Limb (tissue), 2 donors: ENCODE measurements at regions not wholly inside any gene's neighbourhood (a gene's known extent, or its start where the extent isn't known, plus 50 kb on each side); places are given as distances from the start of the nearest gene placed in this dataset.
"Not testable (repeated sequence)": the region's sequence is repeated elsewhere in the genome, so short reads cannot be mapped to it uniquely, and the experiment has no call there.

Experiments used
- DNase-seq, 2 donors: peaks; one replicate each; pipeline ENCODE4 v3.0.0-alpha.2; 2016; ENCODE audit errors: extremely low spot score in 2 of 2

DNA sequence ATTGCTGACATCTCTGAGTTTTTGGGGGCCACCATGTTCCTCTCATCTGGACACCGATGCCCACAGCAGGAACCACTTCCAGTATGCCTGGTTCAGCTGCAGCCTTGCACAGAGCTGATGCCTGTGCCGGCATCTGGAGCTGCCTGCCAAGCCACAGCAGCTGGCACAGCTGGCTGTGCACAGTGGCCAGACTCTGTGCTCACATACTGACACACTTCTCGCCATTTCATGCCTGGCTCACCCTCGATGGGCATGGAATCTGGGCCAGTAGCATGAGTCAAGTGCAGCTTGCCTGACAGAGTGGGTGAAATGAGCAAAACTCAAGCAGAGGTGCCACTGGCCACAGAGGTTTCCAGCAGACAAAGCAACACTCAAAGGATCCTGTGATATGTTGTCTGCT is 863.4 kb downstream of the DNAH5 start:
- no peak for DNase-seq

DNA sequence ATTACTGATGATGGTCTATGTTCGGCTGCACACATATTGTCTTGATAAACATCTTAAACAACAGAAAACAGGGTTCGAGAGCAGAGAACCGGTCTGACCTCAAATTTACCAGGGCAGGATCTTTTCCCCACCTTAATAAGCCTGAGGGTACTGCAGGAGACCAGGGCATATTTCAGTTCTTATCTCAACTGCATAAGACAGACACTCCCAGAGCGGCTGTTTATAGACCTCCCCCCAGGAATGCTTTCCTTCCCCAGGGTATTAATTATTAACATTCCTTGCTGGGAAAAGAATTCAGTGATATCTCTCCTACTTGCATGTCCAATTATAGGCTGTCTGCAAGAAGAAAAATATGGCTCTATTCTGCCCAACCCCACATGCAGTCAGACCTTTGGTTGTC is 871.6 kb downstream of the DNAH5 start:
- not testable (repeated sequence) for DNase-seq

DNA sequence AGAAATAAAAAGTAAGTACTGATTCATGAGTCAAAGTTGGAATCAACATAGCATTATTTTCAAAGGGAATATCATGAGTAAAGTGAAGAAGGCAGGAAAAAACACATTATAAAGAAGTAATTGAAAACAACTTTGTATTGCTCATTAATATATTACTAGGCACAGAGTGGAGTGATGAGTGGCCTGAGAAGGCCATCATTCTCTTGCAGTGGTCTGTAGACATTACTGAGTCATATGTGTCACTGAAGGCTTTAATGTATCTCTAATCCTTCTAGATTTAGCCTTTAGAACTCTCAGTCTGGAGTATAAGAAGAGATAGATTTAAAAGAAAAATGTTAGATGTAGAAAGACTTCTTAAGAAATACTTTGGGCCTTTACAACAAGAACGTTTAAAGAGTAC is 881.4 kb downstream of the DNAH5 start:
- no peak for DNase-seq

DNA sequence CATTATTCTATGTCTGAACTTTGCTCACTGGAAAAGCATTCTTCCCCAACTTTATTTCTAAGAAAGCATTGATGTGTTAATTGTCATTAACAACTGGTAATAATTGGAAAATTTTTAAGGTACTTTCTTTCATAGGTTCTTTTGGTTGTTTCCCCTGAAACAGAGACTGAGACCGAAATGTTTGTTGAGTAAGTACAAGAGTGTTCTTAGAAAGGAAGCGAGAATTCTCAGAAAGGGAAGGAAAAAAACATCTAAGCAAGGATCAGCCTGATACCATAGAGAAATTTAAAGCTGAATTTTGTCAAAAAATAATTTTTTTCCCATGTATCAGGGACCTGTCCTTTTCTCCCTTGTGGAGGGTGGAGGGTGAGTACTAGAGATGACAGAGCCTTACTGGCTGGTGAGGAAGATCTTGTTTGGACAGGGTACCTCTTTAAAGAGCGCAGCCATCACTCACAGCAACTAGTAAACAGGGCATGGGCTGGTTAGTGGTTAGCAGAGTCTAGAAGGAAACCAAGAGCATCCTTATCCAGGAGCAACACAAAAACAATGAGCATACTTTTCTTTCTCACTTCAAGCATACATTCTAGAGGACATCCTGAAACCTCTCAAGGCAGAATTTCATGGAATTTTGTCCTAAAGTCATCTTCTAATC is 898.5 kb downstream of the DNAH5 start:
- DNase-seq: no peak

DNA sequence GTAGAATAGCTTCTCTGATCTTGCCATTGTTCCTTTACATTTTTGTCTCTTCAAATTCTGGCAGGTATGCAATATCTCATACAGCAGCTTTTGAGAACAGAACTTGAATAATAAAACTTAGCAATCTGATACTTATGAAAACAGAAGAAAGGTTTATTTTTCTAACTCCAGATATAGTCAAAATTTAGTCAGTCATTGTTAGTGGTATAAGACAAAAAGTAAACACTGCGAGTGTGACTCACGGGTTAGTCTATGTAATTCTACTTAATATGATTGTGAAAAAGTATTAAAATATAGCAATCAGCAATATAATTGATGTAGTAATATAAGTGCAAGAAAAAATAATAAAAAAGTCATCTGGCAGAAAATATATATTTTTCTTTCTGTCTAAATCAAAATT is 910.4 kb downstream of the DNAH5 start:
- no peak for DNase-seq

DNA sequence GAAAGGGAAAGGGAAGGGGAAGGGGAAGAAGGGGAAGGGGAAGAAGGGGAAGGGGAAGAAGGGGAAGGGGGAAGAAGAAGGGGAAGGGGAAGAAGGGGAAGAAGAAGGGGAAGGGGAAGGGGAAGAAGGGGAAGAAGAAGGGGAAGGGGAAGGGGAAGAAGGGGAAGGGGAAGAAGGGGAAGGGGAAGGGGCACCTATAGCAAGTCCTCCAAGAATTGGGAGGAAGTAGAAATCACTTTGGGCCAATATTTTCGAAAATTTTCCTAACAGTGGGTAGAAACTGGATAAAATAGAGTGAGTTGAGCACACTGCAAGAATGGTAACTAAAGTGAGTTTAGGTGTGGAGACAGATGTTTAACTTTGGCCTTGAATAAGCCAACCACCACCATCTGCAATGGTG is 915.3 kb downstream of the DNAH5 start:
- no peak for DNase-seq

DNA sequence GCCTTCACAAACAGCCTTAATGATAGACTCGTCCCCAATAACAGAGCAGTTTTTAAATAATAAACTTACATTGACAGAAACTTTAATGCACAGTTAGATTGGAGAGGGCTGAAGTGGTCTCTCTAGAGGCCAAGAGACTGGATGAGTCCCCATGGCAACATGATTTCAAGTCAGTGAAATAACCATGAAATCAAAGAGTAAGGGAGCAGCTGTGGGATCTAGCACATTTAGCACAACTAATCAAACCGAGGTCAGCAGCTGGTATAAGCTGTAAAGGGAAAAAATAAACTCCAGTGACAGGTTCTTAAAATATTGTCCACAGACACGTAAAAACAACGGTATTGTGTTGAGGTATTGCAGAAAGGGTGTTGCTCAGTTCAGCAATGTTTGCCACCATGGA is 916.6 kb downstream of the DNAH5 start:
- peak in 1 of 2 donors; percentile 25 for DNase-seq

DNA sequence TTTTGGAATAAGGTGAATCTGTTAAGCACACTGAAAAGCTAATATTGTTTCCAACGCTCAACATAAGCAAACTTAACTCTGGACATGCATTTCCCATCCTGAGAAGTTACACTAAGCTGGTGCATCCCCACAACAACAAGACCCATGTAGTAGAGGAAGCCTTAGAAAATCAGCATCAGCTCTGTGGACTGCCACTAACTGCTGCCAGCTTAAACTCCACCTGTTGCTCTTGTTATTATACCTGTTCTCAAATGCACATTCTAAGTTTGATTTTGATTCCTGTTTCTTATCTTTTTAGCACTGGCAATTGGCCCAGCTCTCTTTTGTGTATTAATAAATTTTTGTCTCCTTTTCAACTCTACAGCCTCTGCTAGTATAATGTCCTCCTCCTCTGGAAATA is 924.8 kb downstream of the DNAH5 start:
- DNase-seq: no peak

DNA sequence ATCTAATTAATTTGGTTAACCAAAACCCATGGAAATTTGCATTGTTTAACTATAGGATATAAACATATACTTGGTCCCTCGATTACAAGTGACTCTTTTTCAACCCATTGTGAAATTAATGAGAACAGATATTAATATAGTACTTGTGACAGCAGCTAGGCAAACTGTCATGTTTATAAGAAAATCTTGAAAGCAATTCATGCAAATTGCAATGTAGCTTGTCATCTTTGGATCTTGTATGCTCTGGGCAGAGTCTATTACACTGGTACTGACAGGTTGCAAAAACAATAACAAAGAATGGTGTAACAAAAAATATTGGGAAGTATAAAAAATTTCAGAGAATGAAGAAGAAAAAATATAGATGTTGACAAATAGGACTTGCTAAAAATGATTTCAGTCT is 941.0 kb downstream of the DNAH5 start:
- DNase-seq: no peak

DNA sequence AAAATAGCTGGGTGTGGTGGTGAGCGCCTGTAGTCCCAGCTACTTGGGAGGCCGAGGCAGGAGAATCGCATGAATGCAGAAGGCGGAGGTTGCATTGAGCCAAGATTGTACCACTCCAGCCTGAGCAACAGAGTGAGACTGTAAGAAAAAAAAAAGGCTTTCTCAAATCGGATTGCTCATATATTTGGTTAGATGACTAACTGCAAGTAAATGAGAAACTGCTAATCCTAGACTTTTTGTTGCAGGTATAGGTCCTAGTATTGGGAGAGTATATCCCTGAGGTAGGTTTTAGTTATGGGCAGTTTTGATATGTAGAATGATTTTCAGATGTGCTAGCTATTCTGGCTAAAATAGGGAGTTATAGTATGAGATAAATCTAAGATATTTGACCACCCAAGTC is 944.8 kb downstream of the DNAH5 start:
- DNase-seq: no peak

DNA sequence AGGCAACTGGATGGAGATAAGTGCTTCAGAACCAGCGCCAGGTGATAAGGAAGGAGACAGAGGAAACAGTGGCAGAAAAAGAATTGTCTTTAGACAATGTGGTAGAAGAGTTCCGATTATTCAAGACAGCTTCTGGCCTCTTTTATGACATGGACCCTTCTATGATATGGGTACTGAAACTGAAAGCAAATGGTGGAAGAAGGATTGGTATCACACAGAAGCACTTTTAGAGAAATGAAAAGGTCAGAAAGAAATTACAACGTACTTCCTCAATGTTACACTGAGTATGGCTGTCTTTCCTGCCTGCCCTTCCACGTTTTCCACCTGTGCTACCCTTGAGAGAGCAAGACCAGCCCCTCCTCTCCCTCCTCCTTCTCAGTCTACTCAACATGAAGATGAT is 959.3 kb downstream of the DNAH5 start:
- no peak for DNase-seq

DNA sequence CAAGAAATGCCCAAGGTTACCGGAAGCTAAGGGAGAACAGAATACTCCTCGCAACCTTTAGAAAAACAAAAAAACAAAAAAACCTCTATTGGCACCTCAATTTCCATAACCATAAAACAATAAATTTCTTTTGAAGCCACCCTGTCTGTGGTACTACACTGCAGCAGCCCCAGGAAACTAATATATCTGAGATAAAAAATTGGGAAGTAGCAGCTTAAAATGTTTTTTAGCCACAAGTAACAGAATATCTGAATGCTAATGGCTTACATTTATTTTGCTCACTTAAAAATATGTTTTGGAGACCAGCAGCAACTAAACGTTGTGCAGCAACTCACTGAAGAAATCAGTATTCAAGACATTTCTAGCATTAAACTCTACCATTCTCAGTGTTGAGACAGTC is 969.6 kb downstream of the DNAH5 start:
- DNase-seq: no peak

DNA sequence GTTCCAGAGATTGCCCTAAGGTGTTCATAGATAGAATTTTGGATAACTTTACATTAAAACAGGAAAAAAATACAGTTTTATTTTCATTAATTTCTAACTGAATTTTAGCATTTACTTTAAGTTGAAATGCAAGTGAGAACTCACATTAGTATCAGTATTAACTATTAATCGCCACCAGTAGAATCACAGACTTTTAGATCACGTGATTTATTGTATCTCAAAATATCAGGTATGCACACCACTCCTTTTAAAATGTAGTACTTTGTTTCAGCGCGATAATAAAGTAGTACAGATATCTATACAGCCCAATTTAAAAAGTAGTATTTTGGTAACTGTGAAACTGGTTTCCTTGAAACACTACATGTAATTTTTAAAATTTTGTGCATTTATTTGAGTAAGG is 978.7 kb downstream of the DNAH5 start:
- DNase-seq: no peak

DNA sequence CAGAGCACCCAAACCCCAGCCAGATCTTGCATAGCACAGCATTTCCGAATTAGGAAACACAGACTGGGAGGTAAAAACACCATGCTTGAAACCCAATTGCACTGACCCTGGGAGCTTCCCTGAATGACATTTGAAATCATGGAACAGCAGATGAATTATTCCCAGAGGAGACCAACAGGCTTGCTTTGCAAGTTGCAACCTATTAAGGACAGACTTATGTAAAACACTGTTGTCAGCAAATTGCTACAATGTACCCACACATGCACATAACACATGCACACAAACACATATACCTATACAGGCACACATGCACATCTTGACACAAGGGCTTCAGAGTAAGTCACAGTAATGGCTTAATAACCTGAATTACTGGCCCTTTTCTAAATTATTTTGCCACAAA is 984.8 kb downstream of the DNAH5 start:
- no peak for DNase-seq

DNA sequence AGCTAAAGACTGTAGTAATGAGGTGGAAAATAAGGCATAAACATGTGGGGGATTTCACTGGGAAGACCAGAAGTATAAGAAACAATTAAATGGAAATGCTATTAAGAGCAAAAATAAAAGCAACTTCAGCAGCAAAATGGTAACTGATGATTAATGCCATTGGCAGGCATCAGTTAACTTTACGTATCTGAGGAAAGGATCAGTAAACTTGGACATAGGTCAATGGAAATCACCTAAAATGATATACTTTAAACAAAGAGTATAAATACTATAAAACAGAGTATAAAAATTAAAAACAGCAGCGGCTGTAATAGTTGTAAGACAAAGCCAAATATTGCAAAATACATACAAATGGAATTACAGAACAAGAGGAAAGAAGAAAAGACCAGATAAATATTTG is 992.1 kb downstream of the DNAH5 start:
- DNase-seq: no peak

DNA sequence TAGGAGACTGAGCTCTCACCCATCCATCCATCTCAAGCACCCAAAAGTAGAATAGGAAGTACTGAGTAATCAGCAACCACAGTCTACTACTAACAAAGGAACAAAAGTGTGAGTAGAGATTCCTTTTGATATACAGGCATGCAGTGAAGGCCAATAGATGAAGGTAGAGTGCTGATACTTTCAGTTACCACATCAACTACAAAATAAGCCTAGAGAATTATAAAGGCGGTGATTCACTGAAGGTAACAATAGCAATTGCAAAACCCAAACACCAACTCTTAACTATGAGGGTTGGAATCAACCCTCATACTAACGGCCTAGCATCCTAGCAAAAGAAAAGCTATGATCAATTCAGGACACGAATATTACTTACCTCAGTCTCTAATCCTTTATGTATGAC is 992.6 kb downstream of the DNAH5 start:
- DNase-seq: no peak

DNA sequence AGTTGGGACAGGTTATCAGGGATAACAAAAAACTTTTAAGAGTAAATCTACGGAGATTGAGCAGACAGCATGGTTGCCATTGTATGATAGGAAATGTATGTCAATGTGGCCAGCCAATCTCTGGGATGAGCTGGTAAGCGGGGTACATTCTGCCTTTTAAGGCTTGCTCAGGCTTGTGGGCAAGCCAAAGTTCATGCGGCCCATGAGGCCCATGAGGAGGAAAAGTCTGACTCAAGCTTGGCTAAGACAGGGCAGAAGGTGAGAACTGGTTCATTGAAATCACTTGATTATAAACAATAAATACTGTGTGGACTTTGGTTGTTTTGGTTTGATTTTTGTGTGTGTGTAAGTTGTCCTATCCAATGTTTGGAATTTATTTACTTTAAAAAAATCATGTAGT is 997.1 kb downstream of the DNAH5 start:
- DNase-seq: no peak

DNA sequence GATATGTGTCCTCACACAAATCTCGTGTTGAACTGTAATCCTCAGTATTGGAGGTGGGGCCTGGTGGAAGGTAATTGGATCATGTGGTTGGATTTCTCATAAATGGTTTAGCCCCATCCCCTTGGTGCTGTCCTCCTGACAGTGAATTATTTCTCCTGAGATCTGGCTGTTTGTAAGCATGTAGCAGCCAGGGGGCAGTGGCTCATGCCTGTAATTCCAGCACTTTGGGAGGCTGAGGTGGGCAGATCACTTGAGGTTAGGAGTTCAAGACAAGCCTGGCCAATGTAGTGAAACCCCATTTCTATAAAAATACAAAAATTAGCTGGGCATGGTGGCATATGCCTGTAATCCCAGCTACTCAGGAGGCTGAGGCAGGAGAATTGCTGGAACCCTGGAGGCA is 999.0 kb downstream of the DNAH5 start:
- not testable (repeated sequence) for DNase-seq

DNA sequence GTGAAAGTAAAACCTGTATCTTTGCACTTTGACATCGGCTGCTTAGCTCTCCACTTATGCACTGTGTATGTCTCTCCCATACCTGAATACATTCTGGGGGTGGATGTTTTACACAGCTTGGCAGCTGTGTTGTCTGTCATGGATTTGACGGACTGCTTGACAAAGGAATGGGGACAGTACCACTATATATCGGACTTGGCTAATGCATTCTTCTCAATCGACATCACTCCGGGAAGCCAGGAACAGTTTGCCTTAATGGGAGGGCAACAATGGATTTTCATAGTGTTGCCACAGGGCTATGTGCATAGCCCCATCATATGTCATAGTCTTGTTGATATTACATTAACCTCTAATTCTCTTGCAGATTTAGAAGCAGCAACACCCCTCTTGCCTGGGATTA is 1008.3 kb downstream of the DNAH5 start:
- DNase-seq: no peak

DNA sequence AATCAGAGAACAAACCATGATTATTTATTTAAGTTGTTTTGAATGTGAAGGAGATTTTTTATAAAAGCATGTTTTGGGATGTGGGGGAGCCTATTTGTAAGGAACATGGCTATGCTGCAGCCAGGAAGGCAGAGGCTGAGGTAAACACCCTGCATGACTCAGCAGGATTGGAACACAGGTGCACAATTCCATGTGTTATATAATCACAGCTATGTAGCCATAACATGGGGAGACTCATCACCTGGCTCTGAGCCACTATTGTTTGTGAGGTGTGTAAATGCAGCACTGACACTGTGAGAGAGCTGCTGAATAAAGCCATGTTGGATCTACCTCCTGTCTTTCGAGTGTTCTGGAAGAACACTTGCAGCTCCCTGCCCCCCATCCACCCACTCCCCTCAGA is 1009.8 kb downstream of the DNAH5 start:
- DNase-seq: no peak

DNA sequence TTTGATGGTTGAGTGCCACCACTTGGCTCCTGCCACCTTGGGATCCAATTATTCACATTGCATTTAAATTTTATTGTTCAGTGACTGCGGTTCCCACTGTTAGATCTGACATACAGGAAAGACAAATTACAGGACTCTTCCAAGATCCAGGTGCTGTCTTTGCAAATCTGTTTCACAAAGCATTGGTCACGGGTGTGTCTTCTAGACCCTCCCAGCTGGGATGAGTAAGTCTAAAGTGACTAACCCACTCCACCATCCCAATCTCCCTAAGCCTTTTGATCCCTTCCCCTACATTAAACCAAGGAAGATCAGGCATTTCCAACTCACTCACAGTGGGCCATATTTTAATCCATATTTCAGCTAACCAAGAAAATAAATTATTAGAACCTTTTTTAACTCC is 1016.3 kb upstream of the CTNND2 start:
- no peak for DNase-seq

DNA sequence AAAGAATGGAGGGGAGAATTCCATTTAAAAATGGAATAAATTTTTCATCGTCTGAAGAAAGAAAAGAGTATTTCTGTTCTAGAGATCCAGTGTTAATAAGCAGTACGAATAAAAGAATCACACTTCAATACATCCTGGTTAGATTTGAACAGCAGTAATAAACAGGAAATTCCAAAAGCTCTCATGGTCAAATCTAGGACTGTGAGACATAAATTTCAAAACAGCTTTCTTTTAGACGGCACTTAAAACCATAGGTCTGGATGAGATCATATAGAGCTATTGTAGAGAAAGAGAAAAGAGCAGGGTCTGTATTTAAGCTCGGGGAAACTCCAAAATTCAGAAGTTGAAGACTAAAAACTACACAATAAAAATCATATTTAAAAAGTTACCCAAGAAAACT is 1006.9 kb upstream of the CTNND2 start:
- no peak for DNase-seq

DNA sequence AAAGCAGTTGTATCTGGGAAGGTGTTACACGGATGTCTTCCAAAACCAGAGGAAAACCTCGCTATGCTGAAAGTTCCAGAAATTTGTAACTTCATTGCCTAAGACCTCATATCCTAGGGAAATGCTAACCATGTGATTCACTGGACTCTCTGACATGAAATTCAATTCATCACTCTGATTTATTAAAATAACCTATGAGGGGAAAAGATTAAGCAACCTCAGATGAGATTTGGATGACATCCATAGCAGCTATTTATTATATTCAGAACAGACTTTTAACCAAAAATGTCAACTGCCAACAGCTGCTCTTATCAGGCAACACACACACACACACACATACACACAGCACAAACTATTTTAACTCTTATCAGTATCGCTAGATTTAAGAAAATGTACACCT is 1006.4 kb upstream of the CTNND2 start:
- DNase-seq: no peak

DNA sequence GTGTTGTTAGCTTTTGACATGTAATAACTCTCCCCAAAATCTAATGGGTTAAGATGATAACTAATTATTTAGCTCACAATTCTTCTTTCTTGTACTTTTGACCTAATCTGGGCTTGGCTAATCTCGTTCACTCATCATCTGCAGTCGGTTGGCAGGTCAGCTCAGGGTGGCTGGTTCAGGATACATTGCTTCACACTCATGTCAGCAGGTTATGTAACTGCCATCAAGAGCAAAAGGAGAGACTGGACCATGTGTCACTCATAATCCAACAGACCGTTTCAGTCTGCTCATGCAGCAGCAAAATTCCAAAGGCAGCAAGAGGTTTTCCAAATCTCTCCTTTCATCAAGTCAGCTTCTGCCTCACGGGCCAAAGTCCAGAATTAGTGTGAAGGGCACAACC is 998.4 kb upstream of the CTNND2 start:
- DNase-seq: no peak
